Natural killer cell treated with Interleukin-12 subunit alpha and Interleukin-12 subunit beta and Interleukin-15 and Interleukin-18, amount 100 ng/mL, for 72 hours (primary cell): ENCODE measurements at regions not wholly inside any gene's neighbourhood (a gene's known extent, or its start where the extent isn't known, plus 50 kb on each side); places are given as distances from the start of the nearest gene placed in this dataset.

Experiments
- ATAC-seq, 2 donors: fragments of 150-1000 bp; cut with Tn5 transposase in 1 of 2; sonication (Bioruptor Pico), chemical (Tn5 transposase) in 1 of 2; 2 replicates each; pipeline ENCODE4 v1.10.0; 2021
- DNase-seq: peaks from one replicate; pipeline ENCODE4 v3.0.0; 2022; ENCODE audit warnings: low spot score
- H3K27ac Mint-ChIP-seq, 2 donors: 1 replicate in 1 of 2; 2 replicates in 1 of 2; pipeline ENCODE4 v1.8.0; 2022; ENCODE audit warnings: mixed read lengths in 2 of 2, mild to moderate bottlenecking in 1 of 2, moderate library complexity in 1 of 2
- H3K27me3 Mint-ChIP-seq, 2 donors: 1 replicate in 1 of 2; 2 replicates in 1 of 2; pipeline ENCODE4 v1.8.0; 2022; ENCODE audit warnings: mixed read lengths in 2 of 2
- H3K36me3 Mint-ChIP-seq: one replicate; pipeline ENCODE4 v1.8.0; 2022; ENCODE audit warnings: mixed read lengths
- H3K4me1 Mint-ChIP-seq, 2 donors: 1 replicate in 1 of 2; 2 replicates in 1 of 2; pipeline ENCODE4 v1.8.0; 2022; ENCODE audit warnings: low read depth in 2 of 2, mixed read lengths in 2 of 2, mild to moderate bottlenecking in 1 of 2
- H3K4me3 Mint-ChIP-seq: one replicate; pipeline ENCODE4 v1.8.0; 2022; ENCODE audit warnings: mixed read lengths
- H3K9me3 Mint-ChIP-seq: 2 replicates; pipeline ENCODE4 v1.8.0; 2022; ENCODE audit warnings: mixed read lengths

- Mint-ChIP-seq H3K36me3 (peaks cover 4% of the 10 kb centered on the region), H3K4me1 (peaks cover 16 to 29% of the 10 kb centered on the region in 2 donors), H3K9me3 (no peaks in the 10 kb centered on the region), H3K27me3 (peaks cover 25 to 27% of the 10 kb centered on the region in 2 donors), H3K27ac (no peak overlapping the region), H3K4me3 (no peak overlapping the region)
- DNase-seq = no peak
- no peak for ATAC-seq
Observed at GRCh38 chr13:99862244-99862643, 109.3 kb downstream of the ZIC5 start.

GRCh38 chr13:99861771-99862170 lies 109.8 kb downstream of the ZIC5 start:
- H3K27me3 Mint-ChIP-seq = peaks cover 26 to 27% of the 10 kb centered on the region in 2 donors
- no peaks in the 10 kb centered on the region for H3K9me3 Mint-ChIP-seq
- peaks cover 16 to 29% of the 10 kb centered on the region in 2 donors for H3K4me1 Mint-ChIP-seq
- H3K4me3 Mint-ChIP-seq = no peak overlapping the region
- no peak overlapping the region for H3K27ac Mint-ChIP-seq
- DNase-seq (no peak), ATAC-seq (no peak)
- H3K36me3 Mint-ChIP-seq = peaks cover under 1% of the 10 kb centered on the region

GRCh38 chr13:99860745-99861144 lies 110.8 kb downstream of the ZIC5 start:
- peaks cover 26 to 27% of the 10 kb centered on the region in 2 donors for H3K27me3 Mint-ChIP-seq
- ATAC-seq = no peak

GRCh38 chr13:99859178-99860177 lies 112.1 kb downstream of the ZIC5 start:
- DNase-seq (peak; percentile 80), ATAC-seq (peak; percentile 95 to 96)
- Mint-ChIP-seq H3K4me1 (peaks cover 16 to 29% of the 10 kb centered on the region in 2 donors), H3K27me3 (peaks cover 24 to 33% of the 10 kb centered on the region in 2 donors), H3K9me3 (no peaks in the 10 kb centered on the region), H3K4me3 (peak overlapping the region; percentile 38), H3K36me3 (no peaks in the 10 kb centered on the region), H3K27ac (peak overlapping the region; percentile 20 to 43)

More at GRCh38 chr13:99860745-99861144, 110.8 kb downstream of the ZIC5 start:
- Mint-ChIP-seq H3K4me3 (no peak overlapping the region), H3K4me1 (peaks cover 16 to 29% of the 10 kb centered on the region in 2 donors), H3K36me3 (no peaks in the 10 kb centered on the region), H3K27ac (no peak overlapping the region), H3K9me3 (no peaks in the 10 kb centered on the region)
- no peak for DNase-seq

- DNase-seq = no peak
- Mint-ChIP-seq H3K27ac (no peak overlapping the region), H3K4me1 (peaks cover 16 to 29% of the 10 kb centered on the region in 2 donors), H3K36me3 (no peaks in the 10 kb centered on the region), H3K4me3 (no peak overlapping the region), H3K27me3 (peaks cover 12 to 29% of the 10 kb centered on the region in 2 donors), H3K9me3 (no peaks in the 10 kb centered on the region)
- no peak for ATAC-seq
Observed at GRCh38 chr13:99857738-99858137, 113.8 kb downstream of the ZIC5 start.

GRCh38 chr13:99855526-99856420 lies 115.8 kb downstream of the ZIC5 start:
- H3K9me3 Mint-ChIP-seq = no peaks in the 10 kb centered on the region
- peaks cover 16 to 18% of the 10 kb centered on the region in 2 donors for H3K4me1 Mint-ChIP-seq
- no peaks in the 10 kb centered on the region for H3K36me3 Mint-ChIP-seq
- no peak overlapping the region for H3K27ac Mint-ChIP-seq
- no peak for DNase-seq
- peaks cover 12 to 30% of the 10 kb centered on the region in 2 donors for H3K27me3 Mint-ChIP-seq
- no peak for ATAC-seq
- no peak overlapping the region for H3K4me3 Mint-ChIP-seq

- Mint-ChIP-seq H3K4me1 (peaks cover 9% of the 10 kb centered on the region in 2 donors), H3K4me3 (no peak overlapping the region), H3K27ac (no peak overlapping the region), H3K9me3 (no peaks in the 10 kb centered on the region), H3K36me3 (no peaks in the 10 kb centered on the region), H3K27me3 (peaks cover 12 to 30% of the 10 kb centered on the region in 2 donors)
- ATAC-seq (no peak), DNase-seq (no peak)
Observed at GRCh38 chr13:99854366-99854765, 117.2 kb downstream of the ZIC5 start.

GRCh38 chr13:99847318-99847750 lies 124.2 kb downstream of the ZIC5 start:
- H3K4me1 Mint-ChIP-seq = no peaks in the 10 kb centered on the region
- ATAC-seq = no peak
- peaks cover 0 to 16% of the 10 kb centered on the region in 2 donors for H3K27me3 Mint-ChIP-seq
- DNase-seq = no peak
- no peak overlapping the region for H3K27ac Mint-ChIP-seq
- H3K36me3 Mint-ChIP-seq = no peaks in the 10 kb centered on the region
- no peaks in the 10 kb centered on the region for H3K9me3 Mint-ChIP-seq
- H3K4me3 Mint-ChIP-seq = no peak overlapping the region

- H3K4me1 Mint-ChIP-seq = no peaks in the 10 kb centered on the region
- H3K36me3 Mint-ChIP-seq = no peaks in the 10 kb centered on the region
- no peak for DNase-seq
- H3K27ac Mint-ChIP-seq = no peak overlapping the region
- no peaks in the 10 kb centered on the region for H3K9me3 Mint-ChIP-seq
- no peak overlapping the region for H3K4me3 Mint-ChIP-seq
- ATAC-seq = no peak
- peaks cover 0 to 10% of the 10 kb centered on the region in 2 donors for H3K27me3 Mint-ChIP-seq
Observed at GRCh38 chr13:99845161-99845874, 126.2 kb downstream of the ZIC5 start.

GRCh38 chr13:99844421-99844820 lies 127.1 kb downstream of the ZIC5 start:
- no peak for ATAC-seq
- no peak for DNase-seq
- Mint-ChIP-seq H3K4me1 (no peaks in the 10 kb centered on the region), H3K27me3 (peaks cover 0 to 14% of the 10 kb centered on the region in 2 donors), H3K9me3 (no peaks in the 10 kb centered on the region), H3K36me3 (no peaks in the 10 kb centered on the region), H3K27ac (no peak overlapping the region), H3K4me3 (no peak overlapping the region)

GRCh38 chr13:99843872-99844271 lies 127.7 kb downstream of the ZIC5 start:
- ATAC-seq (no peak), DNase-seq (no peak)
- Mint-ChIP-seq H3K36me3 (no peaks in the 10 kb centered on the region), H3K27me3 (peaks cover 0 to 14% of the 10 kb centered on the region in 2 donors), H3K27ac (no peak overlapping the region), H3K9me3 (no peaks in the 10 kb centered on the region), H3K4me3 (no peak overlapping the region), H3K4me1 (no peaks in the 10 kb centered on the region)

GRCh38 chr13:99842405-99842804 lies 129.2 kb downstream of the ZIC5 start:
- ATAC-seq (no peak), DNase-seq (no peak)
- Mint-ChIP-seq H3K36me3 (no peaks in the 10 kb centered on the region), H3K27me3 (peaks cover 0 to 6% of the 10 kb centered on the region in 2 donors), H3K4me3 (no peak overlapping the region), H3K27ac (no peak overlapping the region), H3K4me1 (no peaks in the 10 kb centered on the region), H3K9me3 (no peaks in the 10 kb centered on the region)

GRCh38 chr13:99836291-99836690 lies 135.3 kb downstream of the ZIC5 start:
- DNase-seq (no peak), ATAC-seq (no peak)
- Mint-ChIP-seq H3K27me3 (peaks cover 0 to 11% of the 10 kb centered on the region in 2 donors), H3K9me3 (no peaks in the 10 kb centered on the region), H3K36me3 (no peaks in the 10 kb centered on the region), H3K4me3 (no peak overlapping the region), H3K27ac (no peak overlapping the region), H3K4me1 (peaks cover 17 to 19% of the 10 kb centered on the region in 2 donors)
